Chondrocyte (in vitro differentiated cells): ENCODE measurements at regions not wholly inside any gene's neighbourhood (a gene's known extent, or its start where the extent isn't known, plus 50 kb on each side); places are given as distances from the start of the nearest gene placed in this dataset.

Experiments used
- DNase-seq: peaks from one replicate; pipeline ENCODE4 v3.0.0; 2021; ENCODE audit warnings: mixed read lengths, low spot score
- H3K27ac Mint-ChIP-seq: one replicate; pipeline ENCODE4 v1.8.0; 2021; ENCODE audit warnings: mild to moderate bottlenecking, moderate library complexity, mixed read lengths; ENCODE audit not compliant: unreplicated experiment
- H3K27me3 Mint-ChIP-seq: 2 replicates; pipeline ENCODE4 v1.8.0; 2021; ENCODE audit warnings: low read depth, mixed read lengths
- H3K36me3 Mint-ChIP-seq: 2 replicates; pipeline ENCODE4 v1.8.0; 2021; ENCODE audit warnings: low read depth, mixed read lengths
- H3K4me1 Mint-ChIP-seq: 2 replicates; pipeline ENCODE4 v1.8.0; 2021; ENCODE audit warnings: low read depth, mild to moderate bottlenecking, mixed read lengths
- H3K4me3 Mint-ChIP-seq: one replicate; pipeline ENCODE4 v1.8.0; 2021; ENCODE audit warnings: mild to moderate bottlenecking, moderate library complexity, mixed read lengths; ENCODE audit not compliant: unreplicated experiment
- H3K9me3 Mint-ChIP-seq: 2 replicates; pipeline ENCODE4 v1.8.0; 2021; ENCODE audit warnings: low read depth, mixed read lengths
- TF ChIP-seq, protein P1 (sequence below): fragments of 200-600 bp; sonication (generic); IDR thresholded peaks from 2 replicates; pipeline ENCODE4 v1.5.0; 2021; ENCODE audit warnings: antibody characterized with exemption, mild to moderate bottlenecking, moderate library complexity

DNA sequence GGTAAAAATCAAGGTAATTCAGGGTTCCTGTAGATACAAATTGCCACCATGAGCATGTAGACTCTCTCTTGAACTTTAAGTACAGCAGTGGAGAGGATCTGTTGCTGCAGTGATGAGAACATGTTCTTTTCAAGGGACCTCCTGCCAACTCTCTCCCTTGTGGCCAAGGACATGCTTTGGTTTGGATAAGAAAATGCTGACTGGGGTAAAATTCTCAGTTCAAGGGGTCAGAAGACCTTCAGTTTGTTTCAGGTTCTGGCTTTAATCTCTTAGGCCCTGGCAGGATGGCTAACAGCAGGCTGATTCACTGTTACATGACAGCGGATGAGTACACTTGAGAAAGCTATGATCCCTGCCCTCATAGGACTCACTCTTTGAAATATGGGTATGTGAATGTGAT lies 299.2 kb upstream of the NMUR2 start:
- Mint-ChIP-seq H3K4me3 (no peak overlapping the region), H3K9me3 (peaks cover 20% of the 10 kb centered on the region), H3K36me3 (no peaks in the 10 kb centered on the region), H3K27me3 (no peaks in the 10 kb centered on the region), H3K27ac (no peak overlapping the region), H3K4me1 (no peaks in the 10 kb centered on the region)
- TF ChIP-seq, protein P1, sequence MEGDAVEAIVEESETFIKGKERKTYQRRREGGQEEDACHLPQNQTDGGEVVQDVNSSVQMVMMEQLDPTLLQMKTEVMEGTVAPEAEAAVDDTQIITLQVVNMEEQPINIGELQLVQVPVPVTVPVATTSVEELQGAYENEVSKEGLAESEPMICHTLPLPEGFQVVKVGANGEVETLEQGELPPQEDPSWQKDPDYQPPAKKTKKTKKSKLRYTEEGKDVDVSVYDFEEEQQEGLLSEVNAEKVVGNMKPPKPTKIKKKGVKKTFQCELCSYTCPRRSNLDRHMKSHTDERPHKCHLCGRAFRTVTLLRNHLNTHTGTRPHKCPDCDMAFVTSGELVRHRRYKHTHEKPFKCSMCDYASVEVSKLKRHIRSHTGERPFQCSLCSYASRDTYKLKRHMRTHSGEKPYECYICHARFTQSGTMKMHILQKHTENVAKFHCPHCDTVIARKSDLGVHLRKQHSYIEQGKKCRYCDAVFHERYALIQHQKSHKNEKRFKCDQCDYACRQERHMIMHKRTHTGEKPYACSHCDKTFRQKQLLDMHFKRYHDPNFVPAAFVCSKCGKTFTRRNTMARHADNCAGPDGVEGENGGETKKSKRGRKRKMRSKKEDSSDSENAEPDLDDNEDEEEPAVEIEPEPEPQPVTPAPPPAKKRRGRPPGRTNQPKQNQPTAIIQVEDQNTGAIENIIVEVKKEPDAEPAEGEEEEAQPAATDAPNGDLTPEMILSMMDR, result no peak
- DNase-seq, result no peak

DNA sequence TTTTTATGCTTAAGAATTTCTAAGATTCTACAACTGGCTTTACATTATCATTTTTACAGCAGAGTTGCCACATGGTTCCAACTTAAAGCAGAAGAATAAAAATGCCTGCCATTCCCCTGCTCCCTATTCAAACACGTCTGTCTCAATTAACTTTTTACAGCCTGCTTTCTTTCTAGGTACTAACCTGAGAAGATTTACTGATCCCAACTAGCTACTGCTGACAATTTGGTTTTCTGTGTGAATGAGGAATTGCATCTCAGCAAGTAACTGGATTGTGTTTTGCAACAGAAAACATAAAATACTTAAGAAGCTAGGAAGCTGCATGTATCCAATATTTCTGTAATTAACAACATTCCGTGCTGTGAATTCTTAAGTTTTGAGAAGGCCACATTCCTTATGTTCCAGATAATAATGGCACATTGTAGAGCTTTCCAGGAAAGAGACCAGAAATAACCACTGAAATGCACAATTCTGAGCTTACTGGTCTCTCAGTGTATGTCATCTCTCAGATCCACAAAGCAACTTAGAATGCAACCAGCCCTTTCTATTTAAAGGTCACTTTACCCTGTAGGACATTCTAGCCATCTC lies 306.8 kb upstream of the NMUR2 start:
- Mint-ChIP-seq H3K9me3 (peaks cover 4% of the 10 kb centered on the region), H3K4me1 (no peaks in the 10 kb centered on the region), H3K27me3 (peaks cover 1% of the 10 kb centered on the region), H3K36me3 (no peaks in the 10 kb centered on the region), H3K4me3 (no peak overlapping the region), H3K27ac (no peak overlapping the region)
- TF ChIP-seq, protein P1, result no peak
- no peak for DNase-seq

DNA sequence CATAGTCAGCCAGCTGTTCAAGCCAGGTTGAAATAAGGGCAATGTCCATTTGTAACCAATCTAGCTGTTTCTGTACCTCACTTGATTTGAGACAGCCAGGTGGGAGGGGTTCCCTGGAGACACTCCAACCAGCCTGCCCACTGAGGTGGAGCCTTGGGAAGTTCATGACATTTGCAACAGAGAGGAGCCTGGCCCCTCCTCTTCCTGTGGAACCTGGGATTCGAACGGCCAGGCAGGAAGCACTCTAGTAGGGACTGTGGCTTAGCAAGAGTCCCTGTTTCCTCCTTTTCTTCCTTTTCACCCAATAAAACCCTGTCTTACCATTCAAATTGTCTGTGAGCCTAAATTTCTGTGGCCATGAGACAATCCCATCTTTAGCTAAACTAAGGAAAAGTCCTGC lies 312.3 kb upstream of the NMUR2 start:
- Mint-ChIP-seq H3K27me3 (no peaks in the 10 kb centered on the region), H3K9me3 (peaks cover 18% of the 10 kb centered on the region), H3K27ac (no peak overlapping the region)

DNA sequence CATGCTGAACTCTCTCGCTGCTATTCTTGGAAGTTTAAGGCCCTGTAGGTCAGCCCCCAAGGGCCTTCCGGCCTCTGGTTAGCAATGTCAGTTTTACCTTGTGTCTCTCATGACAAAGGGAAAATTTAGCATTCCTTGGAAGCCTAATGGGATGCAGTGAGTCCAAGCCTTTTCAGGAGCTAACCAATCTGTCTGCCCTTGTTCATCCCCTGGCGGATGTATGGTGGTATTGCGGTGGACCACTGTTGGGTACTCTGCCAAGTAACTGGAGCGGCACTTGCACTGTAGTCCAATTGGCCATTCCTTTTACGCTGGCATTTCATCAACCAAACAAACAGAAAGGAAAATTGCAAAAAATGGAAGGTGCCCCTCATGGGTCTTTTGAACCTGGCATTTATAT lies 318.4 kb upstream of the NMUR2 start:
- DNase-seq, result no peak
- H3K27me3 Mint-ChIP-seq, result no peaks in the 10 kb centered on the region
- no peaks in the 10 kb centered on the region for H3K4me1 Mint-ChIP-seq
- H3K4me3 Mint-ChIP-seq, result no peak overlapping the region
- H3K9me3 Mint-ChIP-seq, result peaks cover 33% of the 10 kb centered on the region
- TF ChIP-seq, protein P1, result no peak
- no peak overlapping the region for H3K27ac Mint-ChIP-seq
- H3K36me3 Mint-ChIP-seq, result no peaks in the 10 kb centered on the region

More for the DNA sequence above, 312.3 kb upstream of the NMUR2 start:
- H3K4me3 Mint-ChIP-seq, result no peak overlapping the region
- H3K4me1 Mint-ChIP-seq, result no peaks in the 10 kb centered on the region
- no peak for DNase-seq
- H3K36me3 Mint-ChIP-seq, result no peaks in the 10 kb centered on the region
- TF ChIP-seq, protein P1, result no peak

DNA sequence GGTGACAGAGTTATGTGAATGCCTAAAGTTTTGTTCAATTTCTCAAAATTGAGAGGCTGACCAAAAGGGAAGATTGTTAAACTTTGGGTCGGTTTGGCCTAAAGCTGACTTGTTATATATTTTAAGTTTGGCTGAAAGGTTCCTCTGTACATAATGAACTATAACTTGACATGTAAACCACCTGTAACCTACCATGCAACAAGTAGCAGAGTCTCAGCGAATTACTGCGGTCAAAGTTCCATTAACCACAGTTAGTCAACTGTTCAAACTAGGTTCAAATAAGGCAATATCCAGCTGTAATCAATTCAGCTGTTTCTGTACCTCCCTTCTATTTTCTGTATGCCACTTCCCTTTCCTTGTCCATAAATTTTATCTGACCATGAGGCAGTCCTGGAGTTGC lies 325.1 kb upstream of the NMUR2 start:
- no peaks in the 10 kb centered on the region for H3K36me3 Mint-ChIP-seq
- H3K9me3 Mint-ChIP-seq, result no peaks in the 10 kb centered on the region
- H3K4me3 Mint-ChIP-seq, result no peak overlapping the region
- TF ChIP-seq, protein P1, result no peak
- no peaks in the 10 kb centered on the region for H3K27me3 Mint-ChIP-seq
- no peak overlapping the region for H3K27ac Mint-ChIP-seq
- no peaks in the 10 kb centered on the region for H3K4me1 Mint-ChIP-seq
- DNase-seq, result no peak
